CD4-positive, alpha-beta T cell (primary cell): ENCODE measurements at regions not wholly inside any gene's neighbourhood (a gene's known extent, or its start where the extent isn't known, plus 50 kb on each side); places are given as distances from the start of the nearest gene placed in this dataset.

ENCODE experiments used
- ATAC-seq: fragments of 200-7000 bp; cut with Tn5 transposase; one replicate; pipeline ENCODE4 v1.10.0; 2022; ENCODE audit warnings: mild to moderate bottlenecking; ENCODE audit not compliant: poor library complexity
- CTCF ChIA-PET: fragments of 350-600 bp; sonication (Branson Sonifier 250); formaldehyde crosslinking; loops from one replicate; lab custom pipeline; 2021; ENCODE audit warnings: antibody characterized with exemption, inconsistent platforms; lab: Charles Lee
- POLR2A ChIA-PET: fragments of 350-600 bp; sonication (Branson Sonifier 250); formaldehyde crosslinking; loops from one replicate; lab custom pipeline; 2021; ENCODE audit warnings: antibody characterized with exemption, inconsistent platforms; lab: Charles Lee
- DNase-seq, 14 experiments: peaks; one replicate each; pipeline ENCODE4 v3.0.0-alpha.2; 2013 to 2020; ENCODE audit warnings: mixed read lengths in 2 of 14
- H3K27ac ChIP-seq, 2 donors: one replicate each; pipeline versions ENCODE4 v1.5.1 to v1.7.0; 2013; ENCODE audit warnings: low read length in 2 of 2, low read depth in 1 of 2, mild to moderate bottlenecking in 1 of 2
- H3K27me3 ChIP-seq, 2 experiments: 1 replicate in 1 of 2; 2 replicates in 1 of 2; pipeline versions ENCODE4 v1.6.1 to v1.7.0; 2013; ENCODE audit warnings: low read length in 2 of 2, control low read depth in 1 of 2, mild to moderate bottlenecking in 1 of 2, moderate library complexity in 1 of 2; ENCODE audit not compliant: insufficient read depth in 2 of 2, control insufficient read depth in 1 of 2
- H3K36me3 ChIP-seq: one replicate; pipeline ENCODE4 v1.6.1; 2013; ENCODE audit warnings: low read length, control low read depth; ENCODE audit not compliant: insufficient read depth
- H3K4me1 ChIP-seq: one replicate; pipeline ENCODE4 v1.6.1; 2013; ENCODE audit warnings: low read length, control low read depth; ENCODE audit not compliant: insufficient read depth
- H3K4me3 ChIP-seq: one replicate; pipeline ENCODE4 v1.5.1; 2013; ENCODE audit warnings: mild to moderate bottlenecking, low read length, moderate library complexity
- H3K9me3 ChIP-seq, 2 experiments: 1 replicate in 1 of 2; 2 replicates in 1 of 2; pipeline versions ENCODE4 v1.6.1 to v1.7.0; 2013; ENCODE audit warnings: low read length in 2 of 2, mild to moderate bottlenecking in 2 of 2, control low read depth in 1 of 2, moderate library complexity in 1 of 2; ENCODE audit not compliant: control insufficient read depth in 1 of 2, insufficient read depth in 1 of 2
- H3K27ac Mint-ChIP-seq: one replicate; pipeline ENCODE4 v1.8.0; 2020; ENCODE audit warnings: mixed read lengths
- H3K27me3 Mint-ChIP-seq: one replicate; pipeline ENCODE4 v1.8.0; 2021; ENCODE audit warnings: mixed read lengths
- H3K36me3 Mint-ChIP-seq: one replicate; pipeline ENCODE4 v1.8.0; 2021; ENCODE audit warnings: low read depth, mixed read lengths
- H3K4me1 Mint-ChIP-seq: one replicate; pipeline ENCODE4 v1.8.0; 2021; ENCODE audit warnings: low read depth, mixed read lengths
- H3K4me3 Mint-ChIP-seq: one replicate; pipeline ENCODE4 v1.8.0; 2020; ENCODE audit warnings: mild to moderate bottlenecking, mixed read lengths
- H3K9me3 Mint-ChIP-seq: one replicate; pipeline ENCODE4 v1.8.0; 2020; ENCODE audit warnings: mixed read lengths
- CTCF ChIP-seq: fragments of 200-600 bp; IDR thresholded peaks from one replicate; pipeline ENCODE4 v1.8.0; 2022; ENCODE audit warnings: antibody characterized with exemption, mild to moderate bottlenecking
- intact Hi-C, 2 experiments: fragments of 100-400 bp; cut with DNase I in 1 of 2; cut with micrococcal nuclease in 1 of 2; formaldehyde crosslinking; loops; one replicate each; pipeline versions ENCODE4 v1.15.1 to v1.9.0; 2023 to 2025; cut with DNase I, micrococcal nuclease

GRCh38 chr10:120997313-120997712 is 146.2 kb downstream of the WDR11 start:
- Histone ChIP-seq H3K27me3 (peaks cover 0 to 2% of the 10 kb centered on the region in 2 experiments), H3K36me3 (no peaks in the 10 kb centered on the region), H3K4me3 (no peak overlapping the region), H3K27ac (no peak overlapping the region), H3K9me3 (peaks cover 0 to 8% of the 10 kb centered on the region in 2 experiments), H3K4me1 (no peaks in the 10 kb centered on the region)
- Mint-ChIP-seq H3K9me3 (no peaks in the 10 kb centered on the region), H3K4me3 (no peak overlapping the region), H3K27ac (no peak overlapping the region), H3K36me3 (no peaks in the 10 kb centered on the region), H3K4me1 (no peaks in the 10 kb centered on the region), H3K27me3 (peaks cover 4% of the 10 kb centered on the region)
- DNase-seq (no peak), ATAC-seq (no peak)
- CTCF ChIA-PET = no interaction called here
- intact Hi-C loops = no loop called here
- POLR2A ChIA-PET = no interaction called here
- TF ChIP-seq CTCF = no peak

GRCh38 chr10:120997756-120998155 is 146.6 kb downstream of the WDR11 start:
- CTCF ChIA-PET = no interaction called here
- Mint-ChIP-seq H3K27me3 (peaks cover 4% of the 10 kb centered on the region), H3K27ac (no peak overlapping the region), H3K4me3 (no peak overlapping the region), H3K9me3 (no peaks in the 10 kb centered on the region), H3K36me3 (no peaks in the 10 kb centered on the region), H3K4me1 (no peaks in the 10 kb centered on the region)
- Histone ChIP-seq H3K36me3 (no peaks in the 10 kb centered on the region), H3K27ac (no peak overlapping the region), H3K9me3 (peaks cover 0 to 8% of the 10 kb centered on the region in 2 experiments), H3K4me1 (no peaks in the 10 kb centered on the region), H3K27me3 (peaks cover 0 to 2% of the 10 kb centered on the region in 2 experiments), H3K4me3 (no peak overlapping the region)
- TF ChIP-seq CTCF = no peak
- POLR2A ChIA-PET = no interaction called here
- intact Hi-C loops = no loop called here
- DNase-seq (no peak), ATAC-seq (no peak)

- H3K9me3 ChIP-seq = peaks cover 0 to 12% of the 10 kb centered on the region in 2 experiments
- Mint-ChIP-seq H3K27ac (no peak overlapping the region), H3K4me3 (no peak overlapping the region), H3K4me1 (no peaks in the 10 kb centered on the region), H3K9me3 (no peaks in the 10 kb centered on the region), H3K27me3 (peaks cover 4% of the 10 kb centered on the region), H3K36me3 (no peaks in the 10 kb centered on the region)
- H3K4me3 ChIP-seq = no peak overlapping the region
- DNase-seq (no peak), ATAC-seq (no peak)
- POLR2A ChIA-PET = no interaction called here
- TF ChIP-seq CTCF = no peak
- H3K4me1 ChIP-seq = no peaks in the 10 kb centered on the region
- H3K27ac ChIP-seq = no peak overlapping the region
- no peaks in the 10 kb centered on the region for H3K36me3 ChIP-seq
- peaks cover 0 to 2% of the 10 kb centered on the region in 2 experiments for H3K27me3 ChIP-seq
- intact Hi-C loops = no loop called here
- CTCF ChIA-PET = no interaction called here
These were observed 147.1 kb downstream of the WDR11 start for GRCh38 chr10:120998251-120998650.
